Muscle of arm (tissue), 1 donor: ENCODE measurements at regions not wholly inside any gene's neighbourhood (a gene's known extent, or its start where the extent isn't known, plus 50 kb on each side); places are given as distances from the start of the nearest gene placed in this dataset.
A peak's percentile ranks its signal among the peaks of the same experiment; 100 is the strongest.
"Not testable (repeated sequence)": the region's sequence is repeated elsewhere in the genome, so short reads cannot be mapped to it uniquely, and the experiment has no call there.

Source experiments
- DNase-seq: peaks from one replicate; pipeline ENCODE4 v3.0.0-alpha.2; 2013

DNA sequence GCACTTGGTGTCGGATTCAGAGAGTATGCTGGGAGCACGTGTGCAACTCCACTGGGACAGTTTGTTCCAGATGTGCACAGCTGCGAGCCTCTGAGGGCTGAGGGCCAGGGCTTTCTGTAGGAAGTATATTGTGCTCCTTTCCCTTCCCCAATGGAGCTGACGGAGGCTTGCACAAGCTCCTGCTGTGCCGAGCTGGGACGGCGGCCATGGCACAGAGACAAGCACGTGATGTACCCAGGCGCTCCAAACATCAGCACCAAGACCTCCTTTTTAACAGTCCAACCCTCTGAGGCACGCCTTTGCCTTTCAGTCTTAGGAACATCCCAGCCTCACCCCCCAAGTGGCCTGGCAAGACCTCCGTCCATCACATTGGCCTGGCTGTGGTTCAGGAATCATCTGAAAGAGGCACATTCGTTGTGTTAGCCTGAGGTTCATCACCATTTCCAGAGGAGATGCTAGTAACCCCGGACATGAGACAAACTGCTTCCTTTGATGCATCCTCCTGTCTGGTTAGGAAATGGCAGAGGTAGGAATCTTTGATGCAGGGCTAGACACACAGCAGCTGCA, 339.2 kb upstream of the KAZN start:
- peak; percentile 95 for DNase-seq

DNA sequence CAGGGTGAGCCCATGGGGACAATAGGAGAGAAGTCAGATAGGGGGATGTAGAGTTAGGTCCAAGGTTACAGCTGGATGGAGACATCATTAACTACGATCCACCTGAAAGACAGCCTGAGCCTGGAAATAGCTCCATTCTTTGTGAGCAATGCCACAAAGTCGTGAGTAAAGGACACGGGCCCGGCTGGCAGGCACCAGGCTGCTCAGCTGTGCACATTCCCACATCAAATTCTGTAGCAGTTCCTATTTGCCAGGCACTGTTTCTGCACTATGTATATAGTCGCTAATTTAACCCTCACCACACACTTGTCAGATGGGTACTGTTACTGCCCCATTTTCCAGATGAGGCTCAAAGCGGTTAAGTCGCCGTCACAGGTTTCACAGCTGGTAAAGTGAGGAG, 338.0 kb upstream of the KAZN start:
- no peak for DNase-seq

DNA sequence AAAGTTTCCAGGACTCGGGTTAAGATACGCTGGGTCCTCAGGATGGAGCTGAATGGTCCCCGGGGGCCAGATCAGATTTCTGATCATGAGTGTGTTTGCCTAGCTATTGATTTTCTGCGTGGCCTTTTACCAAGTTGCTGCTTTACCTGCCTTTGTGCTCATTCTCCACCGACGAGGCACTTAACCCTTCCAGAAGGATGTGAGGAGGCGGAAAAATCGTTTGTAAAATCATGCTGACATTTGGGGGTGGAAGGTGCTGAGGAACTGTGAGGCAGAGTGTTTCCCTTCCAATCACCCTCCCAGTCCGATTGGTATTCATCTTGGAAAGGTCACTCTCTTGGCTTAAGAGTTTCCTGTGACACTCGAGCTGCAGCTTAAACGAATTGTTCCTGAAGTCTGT, 337.1 kb upstream of the KAZN start:
- DNase-seq: no peak

DNA sequence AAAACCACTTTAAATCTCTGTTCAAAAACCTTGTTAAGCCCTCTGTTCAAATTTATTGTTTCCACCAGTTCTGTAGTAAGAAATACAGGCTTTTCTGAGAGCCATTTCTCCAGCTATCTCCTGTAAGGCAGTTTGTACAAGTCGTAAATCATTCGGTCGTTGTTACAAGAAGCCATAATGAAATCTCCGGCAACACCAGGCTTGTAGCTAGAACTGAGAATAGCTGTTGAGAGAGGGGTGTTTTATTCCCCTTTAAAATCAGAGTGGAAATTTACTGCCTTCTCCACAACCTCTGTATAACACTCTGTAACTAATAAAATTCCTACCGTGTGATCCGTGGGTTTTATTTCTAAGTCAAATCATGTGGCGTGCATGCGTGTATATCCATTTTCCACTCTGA, 335.8 kb upstream of the KAZN start:
- DNase-seq: no peak

DNA sequence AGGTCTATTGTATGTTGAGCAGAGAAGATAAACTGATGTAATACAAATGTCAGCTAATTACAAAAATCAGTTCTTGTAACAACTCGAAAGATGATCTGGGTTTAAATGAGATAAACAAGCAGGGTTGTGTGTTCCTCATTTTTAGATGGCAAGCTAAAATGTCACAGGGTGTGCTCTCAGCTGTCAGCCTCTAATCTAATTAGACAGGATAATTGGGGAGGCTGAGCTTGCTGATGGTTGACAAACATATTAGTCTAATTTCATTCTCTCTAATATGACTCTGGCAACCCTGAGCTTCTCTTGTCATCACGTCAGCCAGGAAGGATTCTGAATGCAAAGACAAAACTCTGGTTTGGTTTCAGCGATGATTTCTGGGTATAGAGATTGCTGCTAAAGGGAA, 335.3 kb upstream of the KAZN start:
- no peak for DNase-seq

DNA sequence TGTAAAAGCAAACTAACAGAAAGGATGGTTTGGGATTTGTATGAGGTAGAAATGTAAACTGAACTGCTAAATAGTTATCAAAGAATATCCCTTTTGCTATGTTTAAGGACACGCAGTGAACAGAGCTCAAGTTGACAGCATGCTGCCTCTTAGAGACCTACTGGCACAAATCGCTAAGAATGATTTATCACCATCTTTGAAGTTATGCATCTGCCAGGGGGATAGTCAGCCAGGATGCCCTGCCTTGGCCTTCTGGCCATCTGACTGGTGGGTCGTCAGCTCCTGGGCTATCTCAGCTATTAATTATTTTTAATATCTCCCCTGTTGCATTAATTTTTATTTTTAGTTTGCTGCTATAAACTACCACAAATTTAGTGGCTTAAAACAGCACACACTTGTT, 334.8 kb upstream of the KAZN start:
- no peak for DNase-seq

DNA sequence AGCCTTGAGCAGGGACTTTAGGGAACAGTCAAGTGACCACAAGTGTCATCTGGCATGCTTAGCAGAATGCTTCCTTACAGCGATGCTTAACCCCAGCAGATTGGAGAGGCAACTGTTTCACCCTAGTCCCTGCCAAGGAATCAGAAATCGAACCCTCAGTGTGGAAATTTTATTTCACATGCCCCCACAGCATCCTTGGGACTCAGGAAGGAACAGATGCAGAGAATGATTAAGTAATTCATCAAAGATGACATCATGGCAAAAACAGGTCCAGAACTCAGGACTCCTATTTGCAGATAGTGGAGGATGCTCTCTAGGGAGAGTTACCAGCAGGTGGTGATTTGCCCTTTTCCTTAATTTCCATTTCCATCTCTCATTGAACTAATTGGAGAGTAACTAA, 333.0 kb upstream of the KAZN start:
- DNase-seq: no peak

DNA sequence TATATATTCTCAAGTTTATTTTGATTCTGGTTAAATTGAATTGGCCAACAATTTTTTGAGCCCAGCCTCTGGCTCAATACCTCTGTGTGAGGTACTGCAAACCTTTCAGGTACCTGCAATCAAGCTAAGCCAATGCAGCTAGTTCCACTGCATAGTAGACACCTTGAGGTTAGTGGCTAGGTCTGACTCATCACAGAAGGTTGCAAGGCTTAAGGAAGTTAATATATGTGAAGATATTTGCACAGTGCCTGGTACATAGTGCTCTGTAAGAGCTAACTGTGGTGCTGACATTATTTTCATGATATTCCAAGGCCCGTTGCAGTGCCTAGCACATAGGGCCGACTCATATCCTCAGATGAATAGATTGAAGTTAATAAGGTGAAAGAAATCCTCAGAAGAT, 330.5 kb upstream of the KAZN start:
- no peak for DNase-seq

DNA sequence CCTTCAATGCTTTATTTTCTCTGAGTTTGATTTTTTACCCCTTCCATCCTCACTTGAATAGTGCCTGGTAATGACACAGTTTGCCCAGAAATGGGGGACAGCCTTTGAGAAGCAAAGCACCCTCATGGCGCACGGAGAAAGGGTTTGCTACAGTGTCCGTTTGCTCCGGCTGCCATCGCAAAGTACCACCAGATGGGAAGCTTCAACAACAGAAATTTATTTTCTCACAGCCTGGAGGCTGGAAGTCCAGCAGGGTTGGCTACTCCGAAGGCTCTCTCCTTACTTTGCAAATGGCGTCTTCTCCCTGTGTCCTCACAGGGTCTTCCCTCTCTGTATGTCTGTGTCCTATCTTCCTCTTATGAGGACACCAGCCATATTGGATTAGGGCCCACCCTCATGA, 327.7 kb upstream of the KAZN start:
- no peak for DNase-seq

DNA sequence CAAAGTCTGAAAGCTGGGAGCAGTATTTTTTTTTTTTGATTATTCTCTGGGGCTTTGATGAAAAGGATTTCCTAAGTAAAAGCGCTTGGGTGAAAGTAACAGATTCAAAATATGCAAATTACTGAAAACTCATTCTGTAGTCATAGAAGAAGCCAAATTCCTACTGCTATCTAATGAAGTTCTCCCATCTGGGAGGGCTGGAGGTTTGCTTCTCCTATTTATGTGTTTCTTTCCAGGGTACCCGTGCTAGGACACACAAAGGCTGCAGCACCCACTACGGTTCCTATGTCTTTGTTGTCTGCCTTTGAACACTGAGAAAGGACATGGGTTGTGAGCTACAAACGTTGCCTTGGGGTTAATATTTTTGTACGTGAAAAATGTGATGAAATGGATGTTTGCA, 324.7 kb upstream of the KAZN start:
- no peak for DNase-seq

DNA sequence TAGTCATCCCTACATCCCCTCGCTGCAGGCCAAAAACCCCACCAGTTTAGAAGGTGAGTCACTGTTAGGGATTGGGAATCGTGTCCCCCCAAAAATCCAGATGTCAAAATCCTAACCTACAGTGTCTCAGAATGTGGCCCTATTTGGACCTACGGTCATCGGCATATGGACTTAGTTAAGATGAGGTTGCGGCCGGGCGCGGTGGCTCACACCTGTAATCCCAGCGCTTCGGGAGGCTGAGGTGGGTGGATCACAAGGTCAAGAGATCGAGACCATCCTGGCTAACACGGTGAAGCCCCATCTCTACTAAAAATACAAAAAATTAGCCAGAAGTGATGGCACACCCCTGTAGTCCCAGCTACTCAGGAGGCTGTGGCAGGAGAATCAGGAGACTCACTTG, 318.6 kb upstream of the KAZN start:
- DNase-seq: not testable (repeated sequence)

DNA sequence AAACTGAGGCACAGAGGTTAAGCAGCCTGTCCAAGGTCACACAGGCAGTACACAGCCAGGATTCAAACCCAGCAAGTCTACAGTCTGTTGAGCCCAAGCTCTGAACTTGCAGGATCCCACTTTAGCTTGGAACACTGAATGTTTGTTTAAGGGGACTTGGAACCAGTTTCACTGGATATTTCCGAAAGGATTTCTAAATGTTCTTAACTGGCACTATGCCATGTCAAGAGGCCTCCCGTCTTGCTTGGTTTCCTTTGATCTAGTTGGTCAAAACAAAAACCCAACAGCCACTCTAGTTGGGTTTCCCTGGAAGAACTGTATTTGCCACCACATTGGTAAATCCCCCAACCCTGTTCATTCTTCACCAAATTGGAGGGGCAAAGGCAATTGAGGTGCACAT, 317.6 kb upstream of the KAZN start:
- no peak for DNase-seq

DNA sequence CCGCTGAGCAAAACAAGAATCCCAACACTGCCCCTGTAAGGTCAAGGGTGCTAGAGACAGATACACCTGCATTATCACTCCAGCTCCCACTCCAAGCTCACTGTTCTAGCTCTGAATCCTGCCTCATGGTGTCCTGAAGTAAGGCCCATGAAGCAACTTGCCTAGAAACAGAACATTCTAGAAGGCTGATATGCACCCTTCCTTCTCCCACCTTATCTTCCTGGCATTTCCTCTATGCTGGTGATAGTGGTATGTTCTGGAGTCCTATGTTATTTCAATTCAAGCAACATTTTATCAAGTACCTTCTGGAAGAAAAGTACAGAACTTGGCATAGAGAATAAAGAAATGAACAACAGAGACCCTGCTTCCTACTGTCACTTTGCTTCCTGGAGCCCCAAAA, 317.1 kb upstream of the KAZN start:
- no peak for DNase-seq

DNA sequence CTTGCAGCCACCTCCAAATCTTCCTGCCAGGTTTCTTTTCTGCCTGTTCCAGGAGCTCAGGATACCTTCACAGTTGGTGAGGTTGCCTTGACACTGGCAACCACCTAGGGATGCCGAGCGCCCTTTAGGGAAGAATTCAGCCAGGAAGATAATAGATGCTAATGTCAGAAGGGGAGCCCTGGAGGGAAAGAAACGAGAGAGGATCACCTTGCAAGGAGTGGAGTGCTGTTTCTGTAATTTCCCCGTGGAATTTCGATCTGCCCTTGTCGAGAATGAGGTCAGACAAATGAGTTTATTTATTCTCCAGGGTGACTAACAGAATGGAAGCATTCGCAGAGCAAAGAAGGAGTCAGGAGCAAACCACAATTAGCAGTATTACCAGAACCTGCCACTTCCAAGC, 315.8 kb upstream of the KAZN start:
- no peak for DNase-seq

DNA sequence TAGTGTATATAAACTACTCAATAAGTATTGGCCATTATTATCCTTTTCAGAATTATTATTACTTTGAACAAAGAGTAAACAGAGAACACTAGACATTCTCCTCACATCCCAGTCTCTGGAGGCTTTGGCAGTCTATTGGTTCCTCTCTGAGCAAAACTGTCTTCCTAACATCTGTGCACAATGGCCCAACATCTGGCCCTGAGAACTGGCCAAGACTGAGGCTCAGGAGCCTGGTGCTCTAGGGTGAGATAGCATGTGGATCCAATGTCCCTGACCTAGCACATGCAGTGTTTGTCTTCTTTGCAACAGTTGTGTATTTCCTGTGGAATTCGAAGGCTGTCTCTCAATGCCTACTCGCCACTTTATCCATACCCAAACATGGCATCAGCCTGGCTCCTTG, 313.2 kb upstream of the KAZN start:
- no peak for DNase-seq

DNA sequence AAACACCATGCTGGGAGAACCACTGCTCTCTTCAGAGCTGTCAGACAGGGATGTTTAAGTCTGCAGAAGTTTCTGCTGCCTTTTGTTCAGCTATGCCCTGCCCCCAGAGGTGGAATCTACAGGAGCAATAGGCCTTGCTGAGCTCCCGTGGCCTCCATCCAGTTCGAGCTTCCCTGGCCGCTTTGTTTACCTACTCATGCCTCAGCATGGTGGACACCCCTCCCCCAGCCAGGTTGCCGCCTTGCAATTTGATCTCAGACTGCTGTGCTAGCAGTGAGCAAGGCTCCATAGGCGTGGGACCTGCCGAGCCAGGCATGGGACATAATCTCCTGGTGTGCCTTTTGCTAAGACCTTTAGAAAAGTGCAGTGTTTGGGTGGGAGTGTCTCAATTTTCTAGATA, 307.3 kb upstream of the KAZN start:
- not testable (repeated sequence) for DNase-seq

DNA sequence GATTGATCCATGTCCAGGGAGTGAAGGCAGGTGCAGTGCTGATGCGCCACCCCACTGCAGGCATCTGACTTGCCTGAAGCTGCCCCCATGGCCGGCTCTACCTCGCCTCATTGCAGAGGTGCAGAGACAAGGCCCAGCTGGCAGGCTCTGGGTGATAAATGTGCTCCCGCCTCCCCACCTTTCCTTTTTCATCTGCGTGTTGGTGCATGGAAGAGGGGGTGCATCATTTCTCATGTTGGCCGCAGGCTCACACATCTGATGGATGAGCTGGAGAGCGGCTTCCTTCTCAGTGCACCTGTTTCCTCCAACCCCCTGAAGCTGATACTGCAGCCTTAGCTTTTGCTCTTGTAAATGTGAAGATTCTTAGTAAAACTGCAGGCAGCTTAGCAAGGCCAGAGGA, 306.0 kb upstream of the KAZN start:
- no peak for DNase-seq

DNA sequence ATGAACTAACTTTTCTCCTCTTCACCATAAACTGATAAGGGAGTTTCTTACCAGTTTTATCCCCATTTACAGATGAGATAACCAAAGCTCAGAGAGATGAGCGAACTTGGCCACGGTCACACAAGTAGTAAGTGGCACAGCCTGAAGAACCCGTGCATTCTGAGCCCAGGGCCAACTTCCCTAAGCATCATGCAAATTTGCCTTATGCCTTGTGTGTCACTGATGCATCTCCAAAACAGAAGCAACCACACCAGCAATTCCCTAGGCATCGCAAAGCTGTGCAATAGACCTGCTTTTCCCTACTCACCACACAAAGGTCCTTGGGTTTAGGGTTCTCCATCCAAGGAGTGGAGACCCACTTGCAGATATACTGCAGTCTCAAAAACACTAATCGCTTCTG, 304.5 kb upstream of the KAZN start:
- no peak for DNase-seq

DNA sequence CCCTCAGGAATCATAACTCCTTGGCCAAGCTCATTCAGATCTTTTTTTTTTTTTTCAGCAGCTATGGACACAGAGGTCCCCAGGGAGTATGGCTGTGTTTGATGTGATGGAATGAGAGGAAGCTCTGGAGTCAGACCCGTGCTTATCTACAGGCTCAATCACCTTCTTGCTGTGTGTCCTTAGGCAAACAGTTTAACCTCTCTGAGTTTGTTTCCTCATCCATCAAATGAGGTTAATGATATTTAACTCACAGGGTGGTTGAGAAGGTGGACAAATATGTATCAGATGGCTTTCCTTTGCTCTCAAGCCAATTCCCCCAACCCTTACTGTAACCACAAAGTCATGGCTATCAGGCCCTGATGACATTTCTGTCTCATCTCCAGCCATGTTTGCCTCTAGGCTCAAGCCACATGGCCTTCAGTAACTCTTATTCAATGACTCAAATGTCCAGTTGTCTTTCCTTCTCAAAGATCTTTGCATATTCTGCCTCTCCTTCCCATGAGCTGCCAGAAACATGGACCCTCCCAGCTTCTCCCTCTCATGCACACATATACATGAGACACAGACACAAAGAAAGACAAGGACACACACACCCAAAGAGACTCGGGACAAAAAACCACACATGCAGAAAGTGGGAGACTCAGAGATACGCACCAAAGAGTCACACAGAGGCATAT, 303.5 kb upstream of the KAZN start:
- DNase-seq: no peak

DNA sequence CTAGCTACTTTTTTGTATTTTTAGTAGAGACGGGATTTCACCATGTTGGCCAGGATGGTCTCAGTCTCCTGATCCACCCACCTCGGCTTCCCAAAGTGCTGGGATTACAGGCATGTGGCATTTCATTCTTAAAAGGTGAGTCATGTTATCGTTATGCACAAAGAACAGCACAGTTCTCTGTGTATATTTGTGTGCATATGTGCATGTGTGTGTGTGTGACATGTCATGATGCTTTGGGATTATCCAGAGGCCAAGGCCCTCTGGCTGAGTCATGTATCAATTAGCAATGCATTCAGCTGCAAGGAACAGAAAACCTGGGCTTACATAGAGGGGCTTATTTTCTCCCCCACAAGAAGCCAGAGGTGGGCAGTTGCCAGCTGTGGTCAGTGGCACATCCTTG, 301.7 kb upstream of the KAZN start:
- no peak for DNase-seq

DNA sequence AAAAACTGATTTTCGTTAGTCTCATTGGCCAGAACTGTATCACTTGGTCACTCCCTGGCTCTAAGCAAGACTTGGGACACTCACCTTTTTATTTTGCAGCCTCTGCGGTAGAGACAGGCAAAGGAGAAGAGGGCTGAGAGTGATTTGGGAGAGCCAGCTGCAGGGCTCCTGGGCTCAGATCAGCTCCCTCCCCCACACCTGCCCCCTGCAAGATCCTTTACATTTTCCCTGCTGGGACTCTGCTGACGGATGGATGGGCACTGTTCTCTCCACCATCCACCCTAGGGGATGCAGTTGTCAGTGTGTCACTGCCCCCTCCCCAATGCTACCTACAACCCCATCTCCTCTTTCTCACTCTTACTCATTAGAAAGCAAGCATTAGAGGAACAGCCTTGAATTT, 301.1 kb upstream of the KAZN start:
- no peak for DNase-seq

DNA sequence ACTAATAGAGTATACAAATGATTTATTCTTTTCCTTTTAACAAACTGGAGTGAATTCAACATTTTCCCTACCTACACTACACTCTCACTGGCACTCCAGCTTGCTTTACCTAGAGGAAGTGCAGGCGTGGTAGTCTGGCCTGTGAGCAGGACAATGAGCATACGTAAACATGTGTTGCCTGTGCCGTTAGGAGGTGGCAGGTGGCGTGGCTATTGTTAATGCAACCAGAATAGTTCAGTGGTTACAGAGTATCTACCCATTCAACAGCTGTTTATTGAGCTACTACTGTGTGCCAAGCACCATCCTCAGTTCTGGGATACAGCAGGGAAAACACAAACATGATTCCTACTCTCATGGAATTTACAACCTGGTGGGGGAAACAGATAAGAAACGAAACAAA, 299.7 kb upstream of the KAZN start:
- DNase-seq: no peak

DNA sequence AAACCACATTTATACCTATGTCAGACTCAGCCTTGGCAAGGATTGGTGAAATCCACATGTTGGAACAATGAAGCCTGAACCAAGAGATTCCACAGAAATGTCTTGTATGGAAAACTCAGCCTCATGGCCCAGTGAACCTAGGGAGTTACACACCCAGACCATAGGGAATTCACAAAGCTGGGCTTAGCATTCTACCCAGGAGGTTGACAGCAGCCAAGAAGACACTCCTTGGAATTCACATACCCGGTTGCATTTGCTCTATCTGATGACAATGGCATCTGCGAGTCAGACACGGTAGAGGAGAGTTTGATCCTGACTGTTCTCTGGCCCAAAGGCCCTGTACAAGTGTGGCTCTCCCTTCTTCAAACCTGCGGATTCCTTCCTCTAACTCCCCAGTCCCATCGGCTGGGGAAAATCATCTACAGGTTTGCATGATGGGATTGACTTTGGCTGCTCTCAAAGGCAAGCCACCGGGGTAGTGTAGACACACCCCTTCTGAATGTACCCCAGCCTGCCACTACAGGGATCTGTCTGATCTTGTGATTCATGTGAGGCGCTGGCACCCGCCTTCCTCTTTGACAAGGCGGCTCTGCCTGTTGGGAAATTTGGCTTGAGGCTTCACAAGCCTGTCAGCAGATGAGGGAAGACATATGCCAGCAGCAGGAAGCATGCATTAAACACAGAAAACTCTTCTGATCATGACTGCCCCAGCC, 297.3 kb upstream of the KAZN start:
- DNase-seq: no peak

DNA sequence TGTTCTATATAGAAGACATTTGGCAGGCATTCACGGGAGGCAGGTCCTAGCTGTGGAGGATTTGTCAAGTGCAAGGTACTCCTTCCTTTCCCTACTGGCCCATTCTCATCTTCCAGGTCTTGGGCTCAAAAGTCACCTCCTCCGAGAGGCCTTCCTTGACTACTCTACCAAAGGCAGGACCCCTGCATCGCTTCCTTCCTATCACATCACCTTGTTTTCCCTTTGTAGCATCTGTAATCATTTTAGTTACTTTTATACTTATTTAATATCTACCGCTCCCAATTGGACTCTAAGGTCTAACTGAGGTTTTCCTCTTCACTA, 296.8 kb upstream of the KAZN start:
- DNase-seq: no peak
